K562 (cell line): ENCODE measurements at regions not wholly inside any gene's neighbourhood (a gene's known extent, or its start where the extent isn't known, plus 50 kb on each side); places are given as distances from the start of the nearest gene placed in this dataset.
A peak's percentile ranks its signal among the peaks of the same experiment; 100 is the strongest.

Source experiments
- ATAC-seq: fragments of 200-7000 bp; cut with Tn5 transposase; 3 replicates; pipeline ENCODE4 v1.9.1; 2020; ENCODE audit warnings: moderate library complexity
- BruUV-seq: library from RNA; stranded (reverse); fragments of 400-500 nt; replicated peaks from 2 replicates; lab custom pipeline; 2021; lab: Mats Ljungman, UMichigan
- CTCF ChIA-PET: fragments of 300-600 bp; formaldehyde crosslinking; extraction: SDS; loops from one replicate; lab custom pipeline; 2021; ENCODE audit warnings: low intra/inter-chr PET ratio; lab: Yijun Ruan, JAX
- POLR2A ChIA-PET: fragments of 300-600, 350-650 bp; sonication (Branson Sonifier 250); formaldehyde crosslinking; extraction: SDS; loops from one replicate; lab custom pipeline; 2021; ENCODE audit warnings: antibody characterized with exemption, inconsistent platforms; lab: Yijun Ruan, JAX
- DNase-seq, 4 experiments: peaks; one replicate each; pipeline versions ENCODE4 v3.0.0 to v3.0.0-alpha.2; 2011 to 2018; ENCODE audit warnings: low spot score in 3 of 4, mixed read lengths in 3 of 4; ENCODE audit errors: extremely low read depth in 1 of 4
- FAIRE-seq: peaks from 2 replicates; lab custom pipeline; 2011; peaks lifted over from hg19 to GRCh38; lab: Jason Lieb, UNC
- H2AFZ ChIP-seq: 2 replicates; pipeline ENCODE4 v1.6.0; 2011; ENCODE audit warnings: low read depth, low read length, control low read depth, inconsistent platforms
- H3K27ac ChIP-seq: fragments of 200-600 bp; 3 replicates; pipeline ENCODE4 v1.8.0; 2011; ENCODE audit warnings: low read depth, mild to moderate bottlenecking, control low read depth, inconsistent platforms, low read length, moderate library complexity, mixed read lengths; ENCODE audit errors: extremely low read depth
- H3K27me3 ChIP-seq, 2 experiments: fragments of 300-600 bp in 1 of 2; 2 replicates in 1 of 2; 3 replicates in 1 of 2; pipeline versions ENCODE4 v1.6.0 to v1.8.0; 2011; ENCODE audit warnings: inconsistent platforms in 2 of 2, low read length in 2 of 2, mild to moderate bottlenecking in 1 of 2, mixed read lengths in 1 of 2, moderate library complexity in 1 of 2; ENCODE audit not compliant: control insufficient read depth in 2 of 2, insufficient read depth in 2 of 2
- H3K36me3 ChIP-seq: fragments of 300-600 bp; 3 replicates; pipeline ENCODE4 v1.8.0; 2011; ENCODE audit warnings: mild to moderate bottlenecking, low read length, inconsistent platforms; ENCODE audit not compliant: control insufficient read depth, insufficient read depth
- H3K4me1 ChIP-seq, 2 experiments: fragments of 200-600 bp in 1 of 2; replicated peaks in 1 of 2; 2 replicates in 1 of 2; 3 replicates in 1 of 2; pipeline versions ENCODE4 v1.5.1 to v1.8.0; 2011; ENCODE audit warnings: inconsistent platforms in 2 of 2, low read length in 2 of 2, mild to moderate bottlenecking in 1 of 2, mixed read lengths in 1 of 2, moderate library complexity in 1 of 2; ENCODE audit not compliant: control insufficient read depth in 2 of 2, insufficient read depth in 2 of 2
- H3K4me2 ChIP-seq: 2 replicates; pipeline ENCODE4 v1.6.1; 2011; ENCODE audit warnings: low read length, control low read depth, inconsistent platforms, mixed read lengths; ENCODE audit not compliant: insufficient read depth
- H3K4me3 ChIP-seq: fragments of 200-600 bp; sonication (generic), shearing (Covaris generic); 2 replicates; pipeline ENCODE4 v1.5.1; 2016; ENCODE audit warnings: control low read depth, inconsistent platforms
- H3K79me2 ChIP-seq: fragments of 200-600 bp; 3 replicates; pipeline ENCODE4 v1.8.0; 2011; ENCODE audit warnings: low read length, inconsistent platforms; ENCODE audit not compliant: control insufficient read depth, insufficient read depth
- H3K9ac ChIP-seq, 2 experiments: 2 replicates each; pipeline versions ENCODE4 v1.6.0 to v1.6.1; 2011; ENCODE audit warnings: low read depth in 2 of 2, low read length in 2 of 2, control low read depth in 1 of 2, inconsistent platforms in 1 of 2, mild to moderate bottlenecking in 1 of 2, mixed read lengths in 1 of 2; ENCODE audit not compliant: insufficient read depth in 1 of 2
- H3K9me1 ChIP-seq: one replicate; pipeline ENCODE4 v1.6.0; 2011; ENCODE audit warnings: inconsistent platforms, mild to moderate bottlenecking, low read length, moderate library complexity; ENCODE audit not compliant: control insufficient read depth, insufficient read depth
- H3K9me3 ChIP-seq: replicated peaks from 2 replicates; pipeline ENCODE4 v1.5.1; 2011; ENCODE audit warnings: low read depth, low read length, inconsistent platforms; ENCODE audit not compliant: control insufficient read depth, insufficient read depth
- H4K20me1 ChIP-seq: replicated peaks from 2 replicates; pipeline ENCODE4 v1.6.1; 2011; ENCODE audit warnings: low read length, inconsistent platforms, mixed read lengths; ENCODE audit not compliant: control insufficient read depth, insufficient read depth
- CTCF ChIP-seq, 3 experiments: IDR thresholded peaks in 2 of 3; conservative IDR thresholded peaks in 1 of 3; 2 replicates each; pipeline ENCODE4 v1.5.1; 2011 to 2012; ENCODE audit warnings: low read length in 3 of 3, mild to moderate bottlenecking in 3 of 3, control low read depth in 2 of 3, improper control_type of control experiment in 1 of 3, inconsistent platforms in 1 of 3, low read depth in 1 of 3, mixed read lengths in 1 of 3, moderate library complexity in 1 of 3; ENCODE audit not compliant: insufficient read depth in 2 of 3
- MEF2D ChIP-seq: conservative IDR thresholded peaks from 2 replicates; pipeline ENCODE4 v1.6.1; 2016; ENCODE audit warnings: low read depth, missing genetic modification characterization, missing compliant biosample characterization
- TAF7 ChIP-seq: fragments of 450-650 bp; IDR thresholded peaks from 2 replicates; pipeline ENCODE4 v1.6.1; 2016; ENCODE audit warnings: missing genetic modification characterization, missing compliant biosample characterization
- WGBS: fragments of 100-300 bp; shearing (Covaris generic); methylation state at CpG from one replicate; pipeline ENCODE4 v1.1.6; 2016; ENCODE audit warnings: low coverage, mixed read lengths; ENCODE audit not compliant: insufficient coverage; ENCODE audit errors: missing lambda C conversion rate; 5-methylcytosine and 5-hydroxymethylcytosine counted together
- in situ Hi-C: fragments of 300-500 bp; cut with MboI; formaldehyde crosslinking; loops from 4 replicates; pipeline ENCODE4 v1.15.0; 2018; ENCODE audit warnings: inconsistent platforms, mixed read lengths
- intact Hi-C: fragments of 100-400 bp; cut with micrococcal nuclease; formaldehyde crosslinking; loops from 2 replicates; pipeline ENCODE4 v1.14.2; 2022

DNA sequence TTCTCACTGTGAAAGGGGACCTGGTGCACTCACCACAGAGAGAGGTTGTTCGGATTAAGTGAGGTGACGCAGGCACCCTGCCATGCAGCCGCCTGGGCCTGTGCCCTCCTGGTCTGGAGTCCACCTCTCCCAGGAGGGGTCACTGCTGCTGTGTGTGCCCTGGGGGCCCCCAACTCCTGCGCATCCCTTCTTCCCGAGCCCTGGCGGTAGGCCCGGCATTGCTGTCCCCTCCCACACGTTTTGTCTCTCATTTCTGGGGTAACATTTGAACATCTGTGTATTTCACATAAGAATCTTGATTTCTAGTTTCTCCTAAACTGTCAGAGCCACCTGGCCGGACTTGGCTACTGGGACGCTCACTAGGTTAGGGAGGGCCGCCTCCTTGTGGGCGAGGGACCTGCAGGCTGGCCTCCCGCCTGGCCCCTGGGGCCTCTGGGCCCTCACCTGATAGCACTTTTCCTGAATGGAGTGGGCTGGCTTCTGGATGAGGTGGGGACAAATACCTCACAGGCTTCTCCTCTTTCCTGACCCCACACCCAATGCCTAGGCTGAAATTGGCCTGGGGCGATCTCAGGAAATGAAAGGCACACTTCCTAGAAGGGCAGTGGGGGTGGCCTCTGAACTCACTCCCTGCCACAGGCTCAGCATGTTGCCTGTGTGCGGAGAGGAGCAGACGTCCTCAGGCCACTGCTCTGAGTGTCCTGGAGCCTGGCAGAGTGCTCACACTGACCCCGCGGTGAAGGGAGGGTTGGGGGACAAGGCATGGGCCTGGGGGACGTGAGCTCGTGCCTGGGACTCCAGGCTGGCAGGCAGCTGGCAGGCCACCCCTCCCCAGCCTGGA lies 104.2 kb upstream of the PRR23E start:
- peaks cover 3 to 79% of the 10 kb centered on the region in 2 experiments for H3K27me3 ChIP-seq
- 0 out of 6 replicates have a peak, but pooled peaks of 1 of the 3 experiments have one; percentile 5 for TF ChIP-seq CTCF (IDR thresholded peaks at IDR 0.05 in 2 of 3, conservative IDR thresholded peaks at IDR 0.05 in 1 of 3; ENCODE audit: insufficient read depth in 2 of 3, low read depth in 1 of 3, low read length in 3 of 3)
- TF ChIP-seq MEF2D (tag), result no peak
- TF ChIP-seq TAF7 (tag), result no peak
- POLR2A ChIA-PET, result interaction anchor here (0.5 kb wide), 1 partner anchor 51 kb away, joined by 3 read pairs; no protein-coding TSS in a partner anchor
- H4K20me1 ChIP-seq, result no peaks in the 10 kb centered on the region
- CTCF ChIA-PET, result interaction anchor here (0.6 kb wide), 1 partner anchor 410 kb away, joined by 3 read pairs; no protein-coding TSS in a partner anchor
- peak; percentile 44; the same call in 1 of the 3 replicates for ATAC-seq
- no peaks in the 10 kb centered on the region; a peak in 1 of 5 replicates for H3K4me1 ChIP-seq
- no peak overlapping the region for H3K4me3 ChIP-seq
- no peaks in the 10 kb centered on the region for H3K9me1 ChIP-seq
- WGBS, result 3% methylated on average over 16 of the region's 20 CpGs
- H3K4me2 ChIP-seq, result no peak overlapping the region
- no peak overlapping the region for H2AFZ ChIP-seq
- no TSS peak for BruUV-seq
- no peaks in the 10 kb centered on the region for H3K36me3 ChIP-seq
- no peak overlapping the region for H3K27ac ChIP-seq
- no peak for FAIRE-seq
- H3K9me3 ChIP-seq, result no peaks in the 10 kb centered on the region
- no peak overlapping the region for H3K9ac ChIP-seq
- in situ Hi-C loops, result no loop called here
- intact Hi-C loops, result no loop called here
- DNase-seq, result no peak
- H3K79me2 ChIP-seq, result no peaks in the 10 kb centered on the region
